H1 (cell line): ENCODE measurements at regions not wholly inside any gene's neighbourhood (a gene's known extent, or its start where the extent isn't known, plus 50 kb on each side); places are given as distances from the start of the nearest gene placed in this dataset.

Source experiments
- BRCA1 ChIP-seq: IDR thresholded peaks from 2 replicates; pipeline ENCODE4 v1.6.1; 2012; ENCODE audit warnings: low read depth, low read length, improper control_type of control experiment
- SUZ12 ChIP-seq: fragments of 200-600 bp; sonication (generic); IDR thresholded peaks from 2 replicates; pipeline ENCODE4 v1.6.1; 2012; ENCODE audit warnings: mild to moderate bottlenecking, inconsistent platforms, low read length, moderate library complexity, mixed read lengths

- TF ChIP-seq SUZ12 (no peak), BRCA1 (no peak)
- TF ChIP-seq, all 59 proteins: peak for 0
These were observed 119.7 kb upstream of the PCSK2 start (continued) for GRCh38 chr20:17107127-17107526.
